ENCODE measurements at regions not wholly inside any gene's neighbourhood (a gene's known extent, or its start where the extent isn't known, plus 50 kb on each side); places are given as distances from the start of the nearest gene placed in this dataset.

DNA sequence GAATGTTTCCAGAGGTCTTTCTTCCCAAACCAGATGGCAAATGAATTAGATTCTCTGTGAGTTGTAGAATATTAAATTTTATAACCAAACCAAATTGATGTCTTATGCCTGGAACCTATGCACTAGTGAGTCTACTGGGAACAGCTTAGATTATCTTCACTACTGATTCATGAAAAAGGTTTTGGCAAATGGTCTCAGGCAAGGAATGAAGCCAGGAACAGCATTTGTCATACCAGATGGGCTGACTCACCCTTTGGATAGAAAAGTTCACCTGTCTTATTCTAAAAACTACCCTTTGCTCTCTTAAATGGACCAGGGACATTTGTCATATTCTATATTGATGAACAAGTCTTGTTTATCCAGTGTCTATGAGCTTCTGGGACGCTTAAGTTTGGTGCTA, 135.4 kb upstream of the ECI2 start:
- H2BK12ac ChIP-seq (ENCODE audit: low read length): no peak overlapping the region
- no peak overlapping the region for H2BK120ac ChIP-seq (ENCODE audit: insufficient read depth, low read length, poor library complexity)
- no peak overlapping the region for H2AK5ac ChIP-seq (ENCODE audit: low read length)
- no peaks in the 10 kb centered on the region for H3K79me2 ChIP-seq (ENCODE audit: control insufficient read depth, insufficient read depth, low read length, poor library complexity)
- H3K14ac ChIP-seq (ENCODE audit: low read length): no peak overlapping the region
- no peak overlapping the region for H2BK5ac ChIP-seq (ENCODE audit: low read depth, low read length, poor library complexity)
- H3K18ac ChIP-seq (ENCODE audit: low read length): no peak overlapping the region
- H2AFZ ChIP-seq (ENCODE audit: insufficient read depth, low read length, poor library complexity): no peak overlapping the region
- no peak overlapping the region for H3K4me3 ChIP-seq (ENCODE audit: low read depth, low read length)
- no peak overlapping the region for H3K4ac ChIP-seq (ENCODE audit: low read depth, low read length)
- H3K27ac ChIP-seq (ENCODE audit: low read depth, low read length): no peak overlapping the region
- H4K8ac ChIP-seq (ENCODE audit: low read depth, low read length): no peak overlapping the region
- H4K12ac ChIP-seq (ENCODE audit: low read depth, low read length): no peak overlapping the region
- H3K27me3 ChIP-seq (ENCODE audit: insufficient read depth, low read length): no peaks in the 10 kb centered on the region
- no CpG with 5 or more reads among the region's 1 CpG for WGBS (ENCODE audit: extremely low coverage, insufficient coverage, insufficient read length)
- H3K36me3 ChIP-seq (ENCODE audit: control insufficient read depth in 1 of 2, insufficient read depth in 2 of 2, low read length in 2 of 2): no peaks in the 10 kb centered on the region
- no peak overlapping the region for H3K4me2 ChIP-seq (ENCODE audit: low read length)
- H3K9ac ChIP-seq (ENCODE audit: low read length): no peak overlapping the region
- no peak overlapping the region for H3K23ac ChIP-seq (ENCODE audit: low read length)
- H3K79me1 ChIP-seq (ENCODE audit: low read length): no peaks in the 10 kb centered on the region
- peaks cover 1% of the 10 kb centered on the region for H3K9me3 ChIP-seq (ENCODE audit: insufficient read depth, low read depth, low read length)
- peaks cover 0 to 2% of the 10 kb centered on the region in 2 experiments for H3K4me1 ChIP-seq (ENCODE audit: control insufficient read depth in 1 of 2, insufficient read depth in 2 of 2, low read length in 2 of 2)
- DNase-seq: no peak
- no peak overlapping the region for H4K91ac ChIP-seq (ENCODE audit: low read depth, low read length)

DNA sequence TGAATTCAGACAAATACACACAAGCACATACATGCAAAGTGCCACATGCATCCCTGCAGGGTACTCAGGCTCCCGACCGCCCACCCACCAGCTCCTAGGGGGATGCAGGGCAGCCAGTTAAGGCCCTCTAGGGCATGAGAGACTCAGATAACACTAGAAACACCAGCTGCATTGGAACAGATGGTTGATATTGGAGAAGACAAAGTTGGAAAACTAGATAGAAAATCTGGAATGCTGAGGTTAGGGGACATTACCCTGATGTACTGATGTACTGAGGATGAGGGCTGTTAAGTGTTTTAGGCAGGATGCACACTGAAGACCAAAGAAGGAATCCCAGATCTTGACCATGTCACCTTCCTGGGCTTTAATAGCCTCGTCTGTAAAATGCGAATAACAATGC, 134.6 kb upstream of the ECI2 start:
- H3K4me1 ChIP-seq (ENCODE audit: control insufficient read depth in 1 of 2, insufficient read depth in 2 of 2, low read length in 2 of 2): peaks cover 0 to 4% of the 10 kb centered on the region in 2 experiments
- no peak overlapping the region for H2AK5ac ChIP-seq (ENCODE audit: low read length)
- no peak overlapping the region for H3K18ac ChIP-seq (ENCODE audit: low read length)
- no peaks in the 10 kb centered on the region for H3K27me3 ChIP-seq (ENCODE audit: insufficient read depth, low read length)
- no peak overlapping the region for H3K4me2 ChIP-seq (ENCODE audit: low read length)
- H3K23ac ChIP-seq (ENCODE audit: low read length): no peak overlapping the region
- no peak overlapping the region for H3K9ac ChIP-seq (ENCODE audit: low read length)
- H3K4me3 ChIP-seq (ENCODE audit: low read depth, low read length): no peak overlapping the region
- H3K9me3 ChIP-seq (ENCODE audit: insufficient read depth, low read depth, low read length): peaks cover 1% of the 10 kb centered on the region
- H2AFZ ChIP-seq (ENCODE audit: insufficient read depth, low read length, poor library complexity): no peak overlapping the region
- H3K79me1 ChIP-seq (ENCODE audit: low read length): no peaks in the 10 kb centered on the region
- no peaks in the 10 kb centered on the region for H3K79me2 ChIP-seq (ENCODE audit: control insufficient read depth, insufficient read depth, low read length, poor library complexity)
- no peak overlapping the region for H3K27ac ChIP-seq (ENCODE audit: low read depth, low read length)
- H2BK120ac ChIP-seq (ENCODE audit: insufficient read depth, low read length, poor library complexity): no peak overlapping the region
- no peak overlapping the region for H3K4ac ChIP-seq (ENCODE audit: low read depth, low read length)
- no peak overlapping the region for H4K8ac ChIP-seq (ENCODE audit: low read depth, low read length)
- no peak overlapping the region for H3K14ac ChIP-seq (ENCODE audit: low read length)
- H3K36me3 ChIP-seq (ENCODE audit: control insufficient read depth in 1 of 2, insufficient read depth in 2 of 2, low read length in 2 of 2): no peaks in the 10 kb centered on the region
- DNase-seq: no peak
- no peak overlapping the region for H4K12ac ChIP-seq (ENCODE audit: low read depth, low read length)
- no peak overlapping the region for H2BK12ac ChIP-seq (ENCODE audit: low read length)
- no peak overlapping the region for H4K91ac ChIP-seq (ENCODE audit: low read depth, low read length)
- H2BK5ac ChIP-seq (ENCODE audit: low read depth, low read length, poor library complexity): no peak overlapping the region
- no CpG with 5 or more reads among the region's 4 CpGs for WGBS (ENCODE audit: extremely low coverage, insufficient coverage, insufficient read length)

GRCh38 chr6:4268171-4268570, 132.8 kb upstream of the ECI2 start:
- H3K36me3 ChIP-seq (ENCODE audit: control insufficient read depth in 1 of 2, insufficient read depth in 2 of 2, low read length in 2 of 2): no peaks in the 10 kb centered on the region
- H3K4me1 ChIP-seq (ENCODE audit: control insufficient read depth in 1 of 2, insufficient read depth in 2 of 2, low read length in 2 of 2): peaks cover 2 to 7% of the 10 kb centered on the region in 2 experiments
- H3K23ac ChIP-seq (ENCODE audit: low read length): no peak overlapping the region
- H3K27ac ChIP-seq (ENCODE audit: low read depth, low read length): no peak overlapping the region
- H3K9me3 ChIP-seq (ENCODE audit: insufficient read depth, low read depth, low read length): peaks cover 1% of the 10 kb centered on the region
- H2BK12ac ChIP-seq (ENCODE audit: low read length): no peak overlapping the region
- WGBS (ENCODE audit: extremely low coverage, insufficient coverage, insufficient read length): no CpG with 5 or more reads among the region's 2 CpGs
- H3K27me3 ChIP-seq (ENCODE audit: insufficient read depth, low read length): no peaks in the 10 kb centered on the region
- no peaks in the 10 kb centered on the region for H3K79me1 ChIP-seq (ENCODE audit: low read length)
- no peak overlapping the region for H3K18ac ChIP-seq (ENCODE audit: low read length)
- no peak overlapping the region for H2AK5ac ChIP-seq (ENCODE audit: low read length)
- H4K91ac ChIP-seq (ENCODE audit: low read depth, low read length): no peak overlapping the region
- no peak overlapping the region for H2AFZ ChIP-seq (ENCODE audit: insufficient read depth, low read length, poor library complexity)
- H2BK120ac ChIP-seq (ENCODE audit: insufficient read depth, low read length, poor library complexity): no peak overlapping the region
- DNase-seq: no peak
- no peak overlapping the region for H3K4me3 ChIP-seq (ENCODE audit: low read depth, low read length)
- H3K4me2 ChIP-seq (ENCODE audit: low read length): no peak overlapping the region
- H4K12ac ChIP-seq (ENCODE audit: low read depth, low read length): no peak overlapping the region
- H3K14ac ChIP-seq (ENCODE audit: low read length): no peak overlapping the region
- H3K9ac ChIP-seq (ENCODE audit: low read length): no peak overlapping the region
- H2BK5ac ChIP-seq (ENCODE audit: low read depth, low read length, poor library complexity): no peak overlapping the region
- no peaks in the 10 kb centered on the region for H3K79me2 ChIP-seq (ENCODE audit: control insufficient read depth, insufficient read depth, low read length, poor library complexity)
- no peak overlapping the region for H3K4ac ChIP-seq (ENCODE audit: low read depth, low read length)
- H4K8ac ChIP-seq (ENCODE audit: low read depth, low read length): no peak overlapping the region

GRCh38 chr6:4265740-4266139, 130.4 kb upstream of the ECI2 start:
- Histone ChIP-seq H2BK5ac (ENCODE audit: low read depth, low read length, poor library complexity) (no peak overlapping the region), H3K4ac (ENCODE audit: low read depth, low read length) (no peak overlapping the region), H3K9me3 (ENCODE audit: insufficient read depth, low read depth, low read length) (no peaks in the 10 kb centered on the region), H3K4me2 (ENCODE audit: low read length) (no peak overlapping the region), H3K27me3 (ENCODE audit: insufficient read depth, low read length) (no peaks in the 10 kb centered on the region), H3K23ac (ENCODE audit: low read length) (no peak overlapping the region), H3K36me3 (ENCODE audit: control insufficient read depth in 1 of 2, insufficient read depth in 2 of 2, low read length in 2 of 2) (no peaks in the 10 kb centered on the region), H3K14ac (ENCODE audit: low read length) (no peak overlapping the region), H3K79me2 (ENCODE audit: control insufficient read depth, insufficient read depth, low read length, poor library complexity) (no peaks in the 10 kb centered on the region), H2AK5ac (ENCODE audit: low read length) (no peak overlapping the region), H3K4me3 (ENCODE audit: low read depth, low read length) (no peak overlapping the region), H4K91ac (ENCODE audit: low read depth, low read length) (no peak overlapping the region), H3K4me1 (ENCODE audit: control insufficient read depth in 1 of 2, insufficient read depth in 2 of 2, low read length in 2 of 2) (peaks cover 2 to 5% of the 10 kb centered on the region in 2 experiments), H3K27ac (ENCODE audit: low read depth, low read length) (no peak overlapping the region), H2AFZ (ENCODE audit: insufficient read depth, low read length, poor library complexity) (no peak overlapping the region), H3K18ac (ENCODE audit: low read length) (no peak overlapping the region), H4K12ac (ENCODE audit: low read depth, low read length) (no peak overlapping the region), H4K8ac (ENCODE audit: low read depth, low read length) (no peak overlapping the region), H2BK12ac (ENCODE audit: low read length) (no peak overlapping the region), H3K79me1 (ENCODE audit: low read length) (no peaks in the 10 kb centered on the region), H2BK120ac (ENCODE audit: insufficient read depth, low read length, poor library complexity) (no peak overlapping the region), H3K9ac (ENCODE audit: low read length) (no peak overlapping the region)
- WGBS (ENCODE audit: extremely low coverage, insufficient coverage, insufficient read length): no CpG with 5 or more reads among the region's 7 CpGs
- DNase-seq: peak in 1 of 2 donors; percentile 20
